IMR-90 (cell line): ENCODE measurements at regions not wholly inside any gene's neighbourhood (a gene's known extent, or its start where the extent isn't known, plus 50 kb on each side); places are given as distances from the start of the nearest gene placed in this dataset.

Source experiments
- POLR2A ChIP-seq: IDR thresholded peaks from 2 replicates; pipeline ENCODE4 v1.6.1; 2012; ENCODE audit warnings: mild to moderate bottlenecking, low read depth, low read length
- SMC3 ChIP-seq: fragments of 150-350 bp; IDR thresholded peaks from 2 replicates; pipeline ENCODE4 v1.6.1; 2016; ENCODE audit warnings: low read depth, mild to moderate bottlenecking, antibody characterized with exemption, low read length, moderate library complexity
- TF ChIP-seq, protein P1 (sequence below): conservative IDR thresholded peaks from 2 replicates; pipeline ENCODE4 v1.5.1; 2012; ENCODE audit warnings: mild to moderate bottlenecking, low read depth, low read length, improper control_type of control experiment

GRCh38 chr13:111480976-111481375 is 160.5 kb downstream of the TEX29 start:
- TF ChIP-seq POLR2A (no peak), SMC3 (no peak)
- TF ChIP-seq, protein P1, sequence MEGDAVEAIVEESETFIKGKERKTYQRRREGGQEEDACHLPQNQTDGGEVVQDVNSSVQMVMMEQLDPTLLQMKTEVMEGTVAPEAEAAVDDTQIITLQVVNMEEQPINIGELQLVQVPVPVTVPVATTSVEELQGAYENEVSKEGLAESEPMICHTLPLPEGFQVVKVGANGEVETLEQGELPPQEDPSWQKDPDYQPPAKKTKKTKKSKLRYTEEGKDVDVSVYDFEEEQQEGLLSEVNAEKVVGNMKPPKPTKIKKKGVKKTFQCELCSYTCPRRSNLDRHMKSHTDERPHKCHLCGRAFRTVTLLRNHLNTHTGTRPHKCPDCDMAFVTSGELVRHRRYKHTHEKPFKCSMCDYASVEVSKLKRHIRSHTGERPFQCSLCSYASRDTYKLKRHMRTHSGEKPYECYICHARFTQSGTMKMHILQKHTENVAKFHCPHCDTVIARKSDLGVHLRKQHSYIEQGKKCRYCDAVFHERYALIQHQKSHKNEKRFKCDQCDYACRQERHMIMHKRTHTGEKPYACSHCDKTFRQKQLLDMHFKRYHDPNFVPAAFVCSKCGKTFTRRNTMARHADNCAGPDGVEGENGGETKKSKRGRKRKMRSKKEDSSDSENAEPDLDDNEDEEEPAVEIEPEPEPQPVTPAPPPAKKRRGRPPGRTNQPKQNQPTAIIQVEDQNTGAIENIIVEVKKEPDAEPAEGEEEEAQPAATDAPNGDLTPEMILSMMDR = no peak
